NCI-H510A treated with DMSO at 0.1 percent for 48 hours (cell line): ENCODE measurements at regions not wholly inside any gene's neighbourhood (a gene's known extent, or its start where the extent isn't known, plus 50 kb on each side); places are given as distances from the start of the nearest gene placed in this dataset.

Source experiments
- DNase-seq: peaks from one replicate; lab custom pipeline; 2025; lab: John Stamatoyannopoulos, UW

- no peak for DNase-seq
Observed at GRCh38 chr2:17070711-17071110, 405.1 kb upstream of the CYRIA start.

- no peak for DNase-seq
Observed at GRCh38 chr2:17069564-17069963, 403.9 kb upstream of the CYRIA start.

- no peak for DNase-seq
Observed at GRCh38 chr2:17068021-17068420, 402.4 kb upstream of the CYRIA start.

GRCh38 chr2:17065536-17065935 is 399.9 kb upstream of the CYRIA start:
- no peak for DNase-seq

- DNase-seq = no peak
Observed at GRCh38 chr2:17061028-17061427, 395.4 kb upstream of the CYRIA start.

- DNase-seq = no peak
Observed at GRCh38 chr2:17059458-17059857, 393.8 kb upstream of the CYRIA start.

- DNase-seq = no peak
Observed at GRCh38 chr2:17058772-17059402, 393.3 kb upstream of the CYRIA start.

GRCh38 chr2:17057109-17058017 is 391.7 kb upstream of the CYRIA start:
- DNase-seq = no peak

- no peak for DNase-seq
Observed at GRCh38 chr2:17056236-17056635, 390.6 kb upstream of the CYRIA start.

GRCh38 chr2:17052001-17052400 is 386.4 kb upstream of the CYRIA start:
- no peak for DNase-seq

GRCh38 chr2:17051538-17051937 is 385.9 kb upstream of the CYRIA start:
- no peak for DNase-seq

GRCh38 chr2:17043173-17043572 is 377.5 kb upstream of the CYRIA start:
- no peak for DNase-seq

GRCh38 chr2:17036361-17036760 is 370.7 kb upstream of the CYRIA start:
- no peak for DNase-seq

GRCh38 chr2:17035010-17035409 is 369.4 kb upstream of the CYRIA start:
- no peak for DNase-seq

- DNase-seq = no peak
Observed at GRCh38 chr2:17030047-17030446, 364.4 kb upstream of the CYRIA start.

- DNase-seq = no peak
Observed at GRCh38 chr2:17012297-17012696, 346.7 kb upstream of the CYRIA start.

- DNase-seq = no peak
Observed at GRCh38 chr2:17010104-17010503, 344.5 kb upstream of the CYRIA start.

- DNase-seq = no peak
Observed at GRCh38 chr2:17000184-17000482, 334.5 kb upstream of the CYRIA start.

- DNase-seq = no peak
Observed at GRCh38 chr2:16999347-17000183, 333.9 kb upstream of the CYRIA start.

- DNase-seq = no peak
Observed at GRCh38 chr2:16978301-16978700, 312.7 kb upstream of the CYRIA start.

- DNase-seq = no peak
Observed at GRCh38 chr2:16974688-16975087, 309.1 kb upstream of the CYRIA start.

- no peak for DNase-seq
Observed at GRCh38 chr2:16973586-16974286, 308.1 kb upstream of the CYRIA start.
